ENCODE measurements at regions not wholly inside any gene's neighbourhood (a gene's known extent, or its start where the extent isn't known, plus 50 kb on each side); places are given as distances from the start of the nearest gene placed in this dataset.

DNA sequence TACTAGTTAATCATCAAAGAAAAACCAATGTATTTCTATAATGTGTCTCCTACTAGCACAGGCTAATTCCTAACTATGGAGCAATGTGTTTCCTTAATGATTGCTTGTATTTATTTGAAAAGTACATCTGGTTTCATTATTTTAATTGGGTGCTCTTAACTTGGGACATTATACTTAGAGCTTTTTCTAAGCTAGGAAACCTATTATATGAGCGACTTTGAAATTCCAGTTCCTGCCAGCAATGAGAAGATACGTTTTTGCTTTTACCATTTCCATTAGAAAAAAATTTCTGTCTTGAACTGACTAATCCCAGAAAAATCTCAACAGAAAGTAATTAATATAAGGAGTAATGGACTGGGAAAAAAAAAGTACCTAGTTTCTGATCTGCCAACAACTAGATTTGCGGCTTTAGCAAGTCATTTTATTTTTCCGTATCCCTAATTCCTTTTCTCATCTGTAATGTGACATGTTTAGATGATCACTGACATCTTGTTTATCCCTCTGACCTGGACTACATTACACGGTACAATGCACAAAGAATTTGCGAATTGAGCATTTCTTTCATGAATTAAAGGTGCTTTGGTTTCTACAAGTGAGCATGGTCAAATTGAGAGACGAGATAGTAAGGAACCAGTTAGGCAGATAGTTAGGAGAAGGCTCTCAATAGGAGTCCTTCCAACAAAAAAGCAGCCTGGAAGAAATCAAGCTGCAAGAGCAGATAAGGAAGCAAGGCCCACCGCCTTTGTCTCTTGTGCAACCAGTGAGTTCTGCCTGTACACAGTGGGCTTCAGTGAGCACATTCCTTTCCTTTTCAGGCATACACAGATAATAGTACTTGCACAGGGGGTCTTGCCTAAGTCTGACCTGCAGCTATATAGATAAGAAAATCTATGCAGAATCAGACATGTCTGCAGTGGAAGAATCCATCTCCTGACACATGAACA lies 1765.0 kb upstream of the FLRT2 start:
- Histone ChIP-seq H3K27me3 (no peaks in the 10 kb centered on the region), H3K27ac (no peak overlapping the region), H3K4me3 (no peak overlapping the region), H3K4me1 (no peaks in the 10 kb centered on the region), H3K36me3 (no peaks in the 10 kb centered on the region), H3K9me3 (no peaks in the 10 kb centered on the region)
- TF ChIP-seq, protein P1, sequence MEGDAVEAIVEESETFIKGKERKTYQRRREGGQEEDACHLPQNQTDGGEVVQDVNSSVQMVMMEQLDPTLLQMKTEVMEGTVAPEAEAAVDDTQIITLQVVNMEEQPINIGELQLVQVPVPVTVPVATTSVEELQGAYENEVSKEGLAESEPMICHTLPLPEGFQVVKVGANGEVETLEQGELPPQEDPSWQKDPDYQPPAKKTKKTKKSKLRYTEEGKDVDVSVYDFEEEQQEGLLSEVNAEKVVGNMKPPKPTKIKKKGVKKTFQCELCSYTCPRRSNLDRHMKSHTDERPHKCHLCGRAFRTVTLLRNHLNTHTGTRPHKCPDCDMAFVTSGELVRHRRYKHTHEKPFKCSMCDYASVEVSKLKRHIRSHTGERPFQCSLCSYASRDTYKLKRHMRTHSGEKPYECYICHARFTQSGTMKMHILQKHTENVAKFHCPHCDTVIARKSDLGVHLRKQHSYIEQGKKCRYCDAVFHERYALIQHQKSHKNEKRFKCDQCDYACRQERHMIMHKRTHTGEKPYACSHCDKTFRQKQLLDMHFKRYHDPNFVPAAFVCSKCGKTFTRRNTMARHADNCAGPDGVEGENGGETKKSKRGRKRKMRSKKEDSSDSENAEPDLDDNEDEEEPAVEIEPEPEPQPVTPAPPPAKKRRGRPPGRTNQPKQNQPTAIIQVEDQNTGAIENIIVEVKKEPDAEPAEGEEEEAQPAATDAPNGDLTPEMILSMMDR (IDR thresholded peaks at IDR 0.05): no peak
- DNase-seq (no peak), ATAC-seq (no peak)
- intact Hi-C loops (cut with DNase I): no loop called here

DNA sequence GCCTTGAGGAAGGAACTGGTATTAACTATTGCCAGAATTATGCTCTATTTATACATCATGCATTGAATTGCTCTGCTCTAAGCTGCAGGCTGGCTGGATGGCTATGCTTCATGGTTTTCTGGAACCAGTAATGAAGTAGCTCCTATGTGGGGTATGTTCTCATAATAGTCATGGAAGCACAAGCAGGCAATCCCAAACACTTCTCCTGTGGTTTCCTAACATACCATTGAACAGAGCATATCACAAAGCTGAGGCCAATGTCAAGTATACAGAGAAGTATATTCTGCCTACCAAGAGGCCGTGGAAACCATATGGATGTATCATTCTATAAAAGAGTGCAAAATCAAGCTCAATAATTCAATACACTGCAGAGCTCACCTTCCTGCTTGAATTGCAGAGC lies 1752.4 kb upstream of the FLRT2 start:
- H3K27me3 ChIP-seq: no peaks in the 10 kb centered on the region
- TF ChIP-seq, protein P1 (IDR thresholded peaks at IDR 0.05): no peak
- DNase-seq: no peak
- no peak overlapping the region for H3K27ac ChIP-seq
- H3K4me3 ChIP-seq: no peak overlapping the region
- ATAC-seq: no peak
- H3K4me1 ChIP-seq: no peaks in the 10 kb centered on the region
- no peaks in the 10 kb centered on the region for H3K9me3 ChIP-seq
- intact Hi-C loops (cut with DNase I): no loop called here
- H3K36me3 ChIP-seq: no peaks in the 10 kb centered on the region

DNA sequence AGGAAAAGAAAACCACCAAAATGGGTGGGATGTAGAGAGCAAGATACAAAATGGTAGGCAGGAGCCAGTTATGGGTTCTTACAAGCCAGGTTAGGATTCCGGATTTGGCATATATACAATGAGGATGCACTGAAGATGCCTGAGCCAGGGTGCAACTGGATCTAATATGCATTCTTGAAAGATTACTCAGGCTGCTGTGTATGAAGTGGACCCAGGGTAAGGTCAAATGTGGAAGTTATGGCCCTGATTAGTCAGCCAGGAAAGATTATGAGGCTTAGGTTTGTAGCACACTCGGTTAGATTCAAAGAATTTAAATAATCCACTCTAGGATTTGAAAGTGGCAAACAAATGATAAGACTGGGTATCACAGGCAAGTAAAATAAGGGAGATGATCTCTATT lies 1750.7 kb upstream of the FLRT2 start:
- no peak for DNase-seq
- no peak for ATAC-seq
- TF ChIP-seq, protein P1 (IDR thresholded peaks at IDR 0.05): no peak
- Histone ChIP-seq H3K27me3 (no peaks in the 10 kb centered on the region), H3K4me3 (no peak overlapping the region), H3K9me3 (no peaks in the 10 kb centered on the region), H3K36me3 (no peaks in the 10 kb centered on the region), H3K27ac (no peak overlapping the region), H3K4me1 (no peaks in the 10 kb centered on the region)
- intact Hi-C loops (cut with DNase I): no loop called here

DNA sequence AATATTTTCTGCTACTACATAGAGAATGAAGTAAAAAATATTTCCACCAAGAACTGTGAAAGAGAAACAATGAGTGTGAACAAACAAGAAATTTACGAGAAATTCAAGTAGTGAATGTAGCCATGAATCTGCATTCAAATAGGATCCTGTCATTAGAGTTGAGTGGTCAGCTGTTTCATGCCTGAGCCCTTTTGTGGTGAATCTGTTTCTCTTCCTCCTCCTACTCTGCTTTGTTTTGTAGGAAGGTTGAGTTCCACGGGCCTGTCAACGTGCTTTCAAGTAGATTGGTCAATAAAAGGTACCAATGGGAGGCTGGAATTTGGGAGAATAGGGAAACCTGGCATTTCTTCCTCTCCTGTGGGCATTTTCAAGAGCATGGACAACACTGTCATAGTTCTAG lies 1749.6 kb upstream of the FLRT2 start:
- DNase-seq (no peak), ATAC-seq (no peak)
- Histone ChIP-seq H3K27me3 (no peaks in the 10 kb centered on the region), H3K36me3 (no peaks in the 10 kb centered on the region), H3K27ac (no peak overlapping the region), H3K4me3 (no peak overlapping the region), H3K9me3 (no peaks in the 10 kb centered on the region), H3K4me1 (no peaks in the 10 kb centered on the region)
- TF ChIP-seq, protein P1 (IDR thresholded peaks at IDR 0.05): no peak
- intact Hi-C loops (cut with DNase I): no loop called here

DNA sequence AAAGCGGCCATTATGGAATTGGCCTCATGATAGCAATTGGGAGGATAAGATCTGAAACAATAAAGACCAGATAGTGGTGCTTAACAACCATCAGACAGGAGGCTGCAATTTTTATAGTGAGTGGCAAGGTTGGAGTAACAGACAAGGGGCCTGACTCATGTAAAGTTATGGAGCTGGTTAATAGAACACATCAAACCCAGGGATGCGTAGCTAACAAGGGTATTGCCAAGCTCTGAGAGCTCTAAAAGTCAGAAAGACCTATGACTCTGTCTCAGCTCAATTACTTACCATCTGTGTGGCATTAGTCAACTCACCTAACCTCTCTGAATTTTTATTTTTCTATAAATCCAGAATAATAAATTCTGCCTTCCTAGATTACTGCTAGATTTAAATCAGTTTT lies 1731.5 kb upstream of the FLRT2 start:
- no peak for DNase-seq
- no peak overlapping the region for H3K4me3 ChIP-seq
- TF ChIP-seq, protein P1 (IDR thresholded peaks at IDR 0.05): no peak
- H3K27me3 ChIP-seq: no peaks in the 10 kb centered on the region
- H3K36me3 ChIP-seq: no peaks in the 10 kb centered on the region
- H3K4me1 ChIP-seq: no peaks in the 10 kb centered on the region
- H3K9me3 ChIP-seq: no peaks in the 10 kb centered on the region
- ATAC-seq: no peak
- no peak overlapping the region for H3K27ac ChIP-seq
- intact Hi-C loops (cut with DNase I): no loop called here
